H1 (cell line): ENCODE measurements at regions not wholly inside any gene's neighbourhood (a gene's known extent, or its start where the extent isn't known, plus 50 kb on each side); places are given as distances from the start of the nearest gene placed in this dataset.

Source experiments
- CBX5 ChIP-seq: fragments of 300-800, 300-1000 bp; sonication (generic); IDR thresholded peaks from 2 replicates; pipeline ENCODE4 v1.7.1; 2016; ENCODE audit warnings: antibody characterized with exemption, low read length, low read depth
- CHD1 ChIP-seq: IDR thresholded peaks from 2 replicates; pipeline ENCODE4 v1.6.1; 2012; ENCODE audit warnings: low read depth, low read length, improper control_type of control experiment
- EGR1 ChIP-seq: IDR thresholded peaks from 2 replicates; pipeline ENCODE4 v1.6.1; 2011; ENCODE audit warnings: low read depth, low read length, borderline replicate concordance
- HDAC6 ChIP-seq: IDR thresholded peaks from one replicate; pipeline ENCODE4 v1.7.1; 2012; ENCODE audit warnings: low read depth, mild to moderate bottlenecking, inconsistent platforms, low read length, moderate library complexity
- KDM4A ChIP-seq: IDR thresholded peaks from one replicate; pipeline ENCODE4 v1.7.1; 2012; ENCODE audit warnings: low read depth, mild to moderate bottlenecking, moderate library complexity, low read length, inconsistent platforms; ENCODE audit not compliant: severe bottlenecking
- MAFK ChIP-seq: IDR thresholded peaks from 2 replicates; pipeline ENCODE4 v1.6.1; 2012; ENCODE audit warnings: low read depth, mild to moderate bottlenecking, improper control_type of control experiment, low read length
- NRF1 ChIP-seq: IDR thresholded peaks from 2 replicates; pipeline ENCODE4 v1.6.1; 2011; ENCODE audit warnings: mild to moderate bottlenecking, low read depth, low read length, improper control_type of control experiment
- RXRA ChIP-seq: IDR thresholded peaks from 2 replicates; pipeline ENCODE4 v1.6.1; 2011; ENCODE audit warnings: low read depth, mild to moderate bottlenecking, low read length, moderate library complexity; ENCODE audit not compliant: insufficient read depth
- SIRT6 ChIP-seq: IDR thresholded peaks from one replicate; pipeline ENCODE4 v1.7.1; 2012; ENCODE audit warnings: low read length, inconsistent platforms
- SRF ChIP-seq: IDR thresholded peaks from 2 replicates; pipeline ENCODE4 v1.6.1; 2011; ENCODE audit warnings: mild to moderate bottlenecking, low read depth, low read length, moderate library complexity
- TF ChIP-seq, protein P1 (sequence below): fragments of 300-600 bp; sonication (generic); IDR thresholded peaks from 2 replicates; pipeline ENCODE4 v1.7.1; 2012; ENCODE audit warnings: low read length, moderate library complexity, mild to moderate bottlenecking, inconsistent platforms; ENCODE audit not compliant: insufficient replicate concordance

DNA sequence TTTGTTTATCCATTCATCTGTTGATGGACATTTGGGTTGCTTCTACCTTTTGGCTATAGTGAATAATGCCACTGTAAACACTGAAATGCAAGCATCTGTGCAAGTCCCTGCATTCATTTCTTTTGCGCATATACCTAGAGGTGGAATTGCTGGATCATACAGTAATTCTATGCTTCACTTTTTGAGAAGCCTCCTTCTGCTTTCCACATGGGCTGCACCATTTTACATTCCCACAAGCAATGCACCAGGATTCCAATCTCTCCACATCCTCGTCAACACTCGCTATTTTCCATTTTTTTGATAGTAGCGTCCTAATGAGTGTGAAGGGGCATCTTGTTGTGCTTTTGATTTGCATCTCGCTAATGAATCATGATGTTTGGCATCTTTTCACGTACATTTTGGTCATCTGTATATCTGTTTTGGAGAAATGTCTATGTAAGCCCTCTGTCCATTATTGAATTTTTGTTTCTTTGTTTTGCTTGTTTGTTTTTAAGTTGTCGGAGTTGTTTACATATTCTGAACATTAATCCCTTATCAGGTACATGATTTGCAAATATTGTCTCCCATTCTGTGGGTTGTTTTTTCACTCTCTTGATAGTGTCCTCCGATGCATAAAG lies 335.4 kb downstream of the RRAGC start (continued):
- TF ChIP-seq, protein P1, sequence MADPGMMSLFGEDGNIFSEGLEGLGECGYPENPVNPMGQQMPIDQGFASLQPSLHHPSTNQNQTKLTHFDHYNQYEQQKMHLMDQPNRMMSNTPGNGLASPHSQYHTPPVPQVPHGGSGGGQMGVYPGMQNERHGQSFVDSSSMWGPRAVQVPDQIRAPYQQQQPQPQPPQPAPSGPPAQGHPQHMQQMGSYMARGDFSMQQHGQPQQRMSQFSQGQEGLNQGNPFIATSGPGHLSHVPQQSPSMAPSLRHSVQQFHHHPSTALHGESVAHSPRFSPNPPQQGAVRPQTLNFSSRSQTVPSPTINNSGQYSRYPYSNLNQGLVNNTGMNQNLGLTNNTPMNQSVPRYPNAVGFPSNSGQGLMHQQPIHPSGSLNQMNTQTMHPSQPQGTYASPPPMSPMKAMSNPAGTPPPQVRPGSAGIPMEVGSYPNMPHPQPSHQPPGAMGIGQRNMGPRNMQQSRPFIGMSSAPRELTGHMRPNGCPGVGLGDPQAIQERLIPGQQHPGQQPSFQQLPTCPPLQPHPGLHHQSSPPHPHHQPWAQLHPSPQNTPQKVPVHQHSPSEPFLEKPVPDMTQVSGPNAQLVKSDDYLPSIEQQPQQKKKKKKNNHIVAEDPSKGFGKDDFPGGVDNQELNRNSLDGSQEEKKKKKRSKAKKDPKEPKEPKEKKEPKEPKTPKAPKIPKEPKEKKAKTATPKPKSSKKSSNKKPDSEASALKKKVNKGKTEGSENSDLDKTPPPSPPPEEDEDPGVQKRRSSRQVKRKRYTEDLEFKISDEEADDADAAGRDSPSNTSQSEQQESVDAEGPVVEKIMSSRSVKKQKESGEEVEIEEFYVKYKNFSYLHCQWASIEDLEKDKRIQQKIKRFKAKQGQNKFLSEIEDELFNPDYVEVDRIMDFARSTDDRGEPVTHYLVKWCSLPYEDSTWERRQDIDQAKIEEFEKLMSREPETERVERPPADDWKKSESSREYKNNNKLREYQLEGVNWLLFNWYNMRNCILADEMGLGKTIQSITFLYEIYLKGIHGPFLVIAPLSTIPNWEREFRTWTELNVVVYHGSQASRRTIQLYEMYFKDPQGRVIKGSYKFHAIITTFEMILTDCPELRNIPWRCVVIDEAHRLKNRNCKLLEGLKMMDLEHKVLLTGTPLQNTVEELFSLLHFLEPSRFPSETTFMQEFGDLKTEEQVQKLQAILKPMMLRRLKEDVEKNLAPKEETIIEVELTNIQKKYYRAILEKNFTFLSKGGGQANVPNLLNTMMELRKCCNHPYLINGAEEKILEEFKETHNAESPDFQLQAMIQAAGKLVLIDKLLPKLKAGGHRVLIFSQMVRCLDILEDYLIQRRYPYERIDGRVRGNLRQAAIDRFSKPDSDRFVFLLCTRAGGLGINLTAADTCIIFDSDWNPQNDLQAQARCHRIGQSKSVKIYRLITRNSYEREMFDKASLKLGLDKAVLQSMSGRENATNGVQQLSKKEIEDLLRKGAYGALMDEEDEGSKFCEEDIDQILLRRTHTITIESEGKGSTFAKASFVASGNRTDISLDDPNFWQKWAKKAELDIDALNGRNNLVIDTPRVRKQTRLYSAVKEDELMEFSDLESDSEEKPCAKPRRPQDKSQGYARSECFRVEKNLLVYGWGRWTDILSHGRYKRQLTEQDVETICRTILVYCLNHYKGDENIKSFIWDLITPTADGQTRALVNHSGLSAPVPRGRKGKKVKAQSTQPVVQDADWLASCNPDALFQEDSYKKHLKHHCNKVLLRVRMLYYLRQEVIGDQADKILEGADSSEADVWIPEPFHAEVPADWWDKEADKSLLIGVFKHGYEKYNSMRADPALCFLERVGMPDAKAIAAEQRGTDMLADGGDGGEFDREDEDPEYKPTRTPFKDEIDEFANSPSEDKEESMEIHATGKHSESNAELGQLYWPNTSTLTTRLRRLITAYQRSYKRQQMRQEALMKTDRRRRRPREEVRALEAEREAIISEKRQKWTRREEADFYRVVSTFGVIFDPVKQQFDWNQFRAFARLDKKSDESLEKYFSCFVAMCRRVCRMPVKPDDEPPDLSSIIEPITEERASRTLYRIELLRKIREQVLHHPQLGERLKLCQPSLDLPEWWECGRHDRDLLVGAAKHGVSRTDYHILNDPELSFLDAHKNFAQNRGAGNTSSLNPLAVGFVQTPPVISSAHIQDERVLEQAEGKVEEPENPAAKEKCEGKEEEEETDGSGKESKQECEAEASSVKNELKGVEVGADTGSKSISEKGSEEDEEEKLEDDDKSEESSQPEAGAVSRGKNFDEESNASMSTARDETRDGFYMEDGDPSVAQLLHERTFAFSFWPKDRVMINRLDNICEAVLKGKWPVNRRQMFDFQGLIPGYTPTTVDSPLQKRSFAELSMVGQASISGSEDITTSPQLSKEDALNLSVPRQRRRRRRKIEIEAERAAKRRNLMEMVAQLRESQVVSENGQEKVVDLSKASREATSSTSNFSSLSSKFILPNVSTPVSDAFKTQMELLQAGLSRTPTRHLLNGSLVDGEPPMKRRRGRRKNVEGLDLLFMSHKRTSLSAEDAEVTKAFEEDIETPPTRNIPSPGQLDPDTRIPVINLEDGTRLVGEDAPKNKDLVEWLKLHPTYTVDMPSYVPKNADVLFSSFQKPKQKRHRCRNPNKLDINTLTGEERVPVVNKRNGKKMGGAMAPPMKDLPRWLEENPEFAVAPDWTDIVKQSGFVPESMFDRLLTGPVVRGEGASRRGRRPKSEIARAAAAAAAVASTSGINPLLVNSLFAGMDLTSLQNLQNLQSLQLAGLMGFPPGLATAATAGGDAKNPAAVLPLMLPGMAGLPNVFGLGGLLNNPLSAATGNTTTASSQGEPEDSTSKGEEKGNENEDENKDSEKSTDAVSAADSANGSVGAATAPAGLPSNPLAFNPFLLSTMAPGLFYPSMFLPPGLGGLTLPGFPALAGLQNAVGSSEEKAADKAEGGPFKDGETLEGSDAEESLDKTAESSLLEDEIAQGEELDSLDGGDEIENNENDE, result no peak
- TF ChIP-seq NRF1 (no peak), CHD1 (no peak), SIRT6 (no peak), EGR1 (no peak), HDAC6 (no peak), KDM4A (no peak), RXRA (no peak), SRF (no peak), CBX5 (no peak), MAFK (no peak)
